Lower lobe of right lung (tissue), 2 donors: ENCODE measurements at regions not wholly inside any gene's neighbourhood (a gene's known extent, or its start where the extent isn't known, plus 50 kb on each side); places are given as distances from the start of the nearest gene placed in this dataset.
"Not testable (repeated sequence)": the region's sequence is repeated elsewhere in the genome, so short reads cannot be mapped to it uniquely, and the experiment has no call there.

Experiments
- ATAC-seq, 2 donors: fragments of 200-7000 bp; cut with Tn5 transposase; one replicate each; pipeline ENCODE4 v1.9.1; 2020 to 2022; ENCODE audit warnings: mild to moderate bottlenecking in 2 of 2, moderate library complexity in 2 of 2
- DNase-seq: peaks from one replicate; pipeline ENCODE4 v3.0.0-alpha.2; 2020
- H3K27ac ChIP-seq: fragments of 200-600 bp; one replicate; pipeline ENCODE4 v1.8.0; 2022
- H3K27me3 ChIP-seq: fragments of 200-600 bp; one replicate; pipeline ENCODE4 v1.8.0; 2022; ENCODE audit warnings: low read depth
- H3K36me3 ChIP-seq: fragments of 200-600 bp; one replicate; pipeline ENCODE4 v1.8.0; 2022; ENCODE audit warnings: mild to moderate bottlenecking
- H3K4me1 ChIP-seq: fragments of 200-600 bp; one replicate; pipeline ENCODE4 v1.8.0; 2022
- H3K4me3 ChIP-seq: fragments of 200-600 bp; one replicate; pipeline ENCODE4 v1.8.0; 2022; ENCODE audit warnings: mild to moderate bottlenecking
- H3K9me3 ChIP-seq: fragments of 200-600 bp; one replicate; pipeline ENCODE4 v1.8.0; 2022
- intact Hi-C: fragments of 100-400 bp; cut with DNase I; formaldehyde crosslinking; loops from one replicate; pipeline ENCODE4 v1.11.0; 2022
- TF ChIP-seq, protein P1 (sequence below): fragments of 200-600 bp; IDR thresholded peaks from one replicate; pipeline ENCODE4 v1.8.0; 2022; ENCODE audit warnings: antibody characterized with exemption, mild to moderate bottlenecking
- donor health status: DM: no; HTN: yes; CAD: no; lungs with severe emphysema.

DNA sequence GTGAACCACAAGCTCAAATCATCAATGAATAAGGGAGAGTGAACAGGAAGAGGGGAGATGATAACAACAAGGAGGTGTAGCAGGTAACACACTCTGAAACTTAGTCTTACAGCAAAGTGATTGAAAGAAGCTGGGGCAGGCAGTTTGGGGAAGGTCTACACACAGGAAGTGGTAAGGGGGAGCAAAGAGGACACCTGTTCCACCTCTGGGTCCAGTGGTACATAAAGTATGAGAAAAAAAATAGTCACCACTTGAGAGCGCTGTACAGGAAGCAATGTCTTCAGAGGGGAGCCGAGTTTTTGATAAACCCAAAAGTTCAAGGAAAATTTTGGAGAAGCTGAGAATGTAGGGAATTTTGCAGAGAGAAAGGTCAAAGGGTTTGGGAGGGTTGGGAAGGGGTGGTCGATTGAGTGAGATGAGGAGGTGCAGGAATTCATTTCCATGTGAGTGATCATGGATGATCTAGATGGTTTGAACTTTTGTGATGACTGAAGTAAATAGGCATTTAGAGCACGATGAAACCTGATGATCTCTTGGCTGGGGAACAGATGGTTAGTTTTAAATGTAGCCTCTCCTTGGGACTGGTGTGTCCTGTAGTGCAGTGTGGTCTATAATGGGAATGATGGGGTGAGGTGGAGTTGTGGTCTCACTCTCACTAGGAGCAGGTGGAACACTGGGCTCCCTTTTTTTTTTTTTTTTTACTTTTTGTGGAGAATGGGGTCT is 142.0 kb downstream of the RBMX2 start:
- Histone ChIP-seq H3K36me3 (no peaks in the 10 kb centered on the region), H3K27ac (no peak overlapping the region), H3K4me3 (no peak overlapping the region), H3K4me1 (no peaks in the 10 kb centered on the region), H3K27me3 (no peaks in the 10 kb centered on the region), H3K9me3 (no peaks in the 10 kb centered on the region)
- TF ChIP-seq, protein P1, sequence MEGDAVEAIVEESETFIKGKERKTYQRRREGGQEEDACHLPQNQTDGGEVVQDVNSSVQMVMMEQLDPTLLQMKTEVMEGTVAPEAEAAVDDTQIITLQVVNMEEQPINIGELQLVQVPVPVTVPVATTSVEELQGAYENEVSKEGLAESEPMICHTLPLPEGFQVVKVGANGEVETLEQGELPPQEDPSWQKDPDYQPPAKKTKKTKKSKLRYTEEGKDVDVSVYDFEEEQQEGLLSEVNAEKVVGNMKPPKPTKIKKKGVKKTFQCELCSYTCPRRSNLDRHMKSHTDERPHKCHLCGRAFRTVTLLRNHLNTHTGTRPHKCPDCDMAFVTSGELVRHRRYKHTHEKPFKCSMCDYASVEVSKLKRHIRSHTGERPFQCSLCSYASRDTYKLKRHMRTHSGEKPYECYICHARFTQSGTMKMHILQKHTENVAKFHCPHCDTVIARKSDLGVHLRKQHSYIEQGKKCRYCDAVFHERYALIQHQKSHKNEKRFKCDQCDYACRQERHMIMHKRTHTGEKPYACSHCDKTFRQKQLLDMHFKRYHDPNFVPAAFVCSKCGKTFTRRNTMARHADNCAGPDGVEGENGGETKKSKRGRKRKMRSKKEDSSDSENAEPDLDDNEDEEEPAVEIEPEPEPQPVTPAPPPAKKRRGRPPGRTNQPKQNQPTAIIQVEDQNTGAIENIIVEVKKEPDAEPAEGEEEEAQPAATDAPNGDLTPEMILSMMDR, result no peak
- intact Hi-C loops, result no loop called here
- DNase-seq, result no peak
- no peak for ATAC-seq

DNA sequence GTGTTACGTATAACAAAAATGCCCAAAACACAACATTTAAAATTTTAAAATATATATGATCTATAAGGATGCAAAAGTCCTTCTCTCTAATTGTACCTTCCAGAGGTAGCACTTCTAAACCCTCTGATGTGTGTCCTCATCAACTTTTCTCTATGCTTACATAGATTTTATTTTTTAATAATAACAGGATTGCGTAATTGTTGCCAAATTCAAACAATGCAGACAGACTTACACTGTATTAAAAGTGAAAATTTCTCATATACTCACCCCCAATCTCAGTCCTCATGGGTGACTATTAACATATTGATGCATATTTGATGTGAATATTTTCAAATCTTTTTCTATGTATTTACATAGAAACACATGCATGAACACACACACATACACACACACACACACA is 144.0 kb downstream of the RBMX2 start:
- no peaks in the 10 kb centered on the region for H3K9me3 ChIP-seq
- intact Hi-C loops, result no loop called here
- no peaks in the 10 kb centered on the region for H3K36me3 ChIP-seq
- no peak overlapping the region for H3K4me3 ChIP-seq
- ATAC-seq (no peak), DNase-seq (no peak)
- H3K27me3 ChIP-seq, result no peaks in the 10 kb centered on the region
- no peak overlapping the region for H3K27ac ChIP-seq
- TF ChIP-seq, protein P1, result no peak
- no peaks in the 10 kb centered on the region for H3K4me1 ChIP-seq

DNA sequence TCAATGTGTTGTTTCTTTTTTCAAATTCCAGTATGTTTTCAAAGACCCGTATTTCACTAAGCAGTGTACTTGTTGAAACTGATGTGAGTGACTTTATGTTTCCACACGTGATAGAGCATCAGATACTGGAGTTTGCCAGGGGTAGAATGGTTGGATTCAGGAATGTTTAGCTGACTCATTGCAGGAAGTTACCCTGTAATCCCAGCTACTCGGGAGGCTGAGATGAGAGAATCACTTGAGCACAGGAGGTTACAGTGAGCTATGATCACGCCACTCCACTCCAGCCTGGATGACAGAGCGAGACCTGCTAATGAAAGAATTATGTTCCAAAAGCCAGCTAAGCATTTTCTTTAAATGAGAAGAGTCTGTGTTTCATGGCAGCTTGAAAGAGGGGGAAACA is 147.6 kb downstream of the RBMX2 start:
- H3K4me3 ChIP-seq, intact Hi-C loops, H3K36me3 ChIP-seq: not testable (repeated sequence)

DNA sequence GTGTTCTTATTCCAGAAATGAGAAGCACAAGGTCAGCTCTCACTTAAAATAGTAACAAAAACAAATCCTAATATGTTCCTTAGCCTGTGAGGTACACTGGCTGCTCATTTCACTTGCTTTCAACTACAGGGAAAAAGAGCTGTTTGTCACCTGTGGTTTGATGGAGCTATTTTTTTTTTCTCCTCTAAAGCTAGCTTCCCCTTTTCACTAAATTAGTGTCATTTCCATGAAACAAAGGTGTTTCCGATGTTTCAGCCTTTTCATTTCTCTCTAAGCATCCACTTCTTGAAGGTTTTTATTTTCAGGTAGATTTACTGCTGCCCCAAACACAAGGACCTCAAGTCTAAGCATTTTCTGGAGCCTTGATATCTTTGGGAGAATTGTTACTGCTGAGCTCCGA is 148.6 kb downstream of the RBMX2 start:
- ATAC-seq (no peak), DNase-seq (no peak)
- intact Hi-C loops, result no loop called here
- Histone ChIP-seq H3K9me3 (no peaks in the 10 kb centered on the region), H3K4me3 (no peak overlapping the region), H3K36me3 (no peaks in the 10 kb centered on the region), H3K27me3 (no peaks in the 10 kb centered on the region), H3K4me1 (no peaks in the 10 kb centered on the region), H3K27ac (no peak overlapping the region)
- TF ChIP-seq, protein P1, result no peak

More for the DNA sequence above, 147.6 kb downstream of the RBMX2 start:
- not testable (repeated sequence) for H3K27me3 ChIP-seq, H3K4me1 ChIP-seq, ATAC-seq, H3K9me3 ChIP-seq, DNase-seq, H3K27ac ChIP-seq

DNA sequence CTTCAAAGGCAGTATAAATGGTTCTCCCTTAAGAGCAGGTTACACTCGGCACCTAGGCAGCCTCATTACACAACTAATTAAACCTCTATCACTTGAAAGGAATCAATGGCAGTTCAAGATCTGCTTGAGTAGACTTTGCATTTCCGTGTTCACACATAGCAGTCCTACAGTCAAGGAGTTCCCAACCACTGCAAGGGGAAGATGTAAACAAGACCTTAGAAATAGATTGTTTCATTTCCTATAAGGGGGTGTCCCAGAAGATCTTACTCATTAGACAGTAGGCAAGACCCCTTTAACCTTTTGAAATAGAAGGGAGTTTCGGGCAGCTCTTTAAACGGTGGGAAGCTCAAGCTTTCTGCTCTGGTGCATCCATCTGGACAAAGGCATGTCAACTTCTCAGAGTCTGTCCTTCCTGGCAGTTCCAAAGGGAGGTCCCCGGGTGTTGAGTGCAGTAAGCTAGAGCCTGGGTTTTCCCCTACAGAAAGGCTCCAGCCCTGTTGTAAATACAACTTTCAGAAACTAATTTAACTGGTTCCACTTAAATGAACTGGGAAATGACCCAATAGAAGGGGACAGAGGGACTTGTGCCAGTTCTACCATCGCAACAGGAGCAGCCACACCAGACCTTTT is 150.8 kb downstream of the RBMX2 start:
- Histone ChIP-seq H3K27ac (no peak overlapping the region), H3K9me3 (no peaks in the 10 kb centered on the region), H3K36me3 (no peaks in the 10 kb centered on the region), H3K27me3 (no peaks in the 10 kb centered on the region), H3K4me1 (no peaks in the 10 kb centered on the region), H3K4me3 (no peak overlapping the region)
- ATAC-seq (peak in 1 of 2 donors; percentile 42), DNase-seq (no peak)
- intact Hi-C loops, result no loop called here
- TF ChIP-seq, protein P1, result no peak

DNA sequence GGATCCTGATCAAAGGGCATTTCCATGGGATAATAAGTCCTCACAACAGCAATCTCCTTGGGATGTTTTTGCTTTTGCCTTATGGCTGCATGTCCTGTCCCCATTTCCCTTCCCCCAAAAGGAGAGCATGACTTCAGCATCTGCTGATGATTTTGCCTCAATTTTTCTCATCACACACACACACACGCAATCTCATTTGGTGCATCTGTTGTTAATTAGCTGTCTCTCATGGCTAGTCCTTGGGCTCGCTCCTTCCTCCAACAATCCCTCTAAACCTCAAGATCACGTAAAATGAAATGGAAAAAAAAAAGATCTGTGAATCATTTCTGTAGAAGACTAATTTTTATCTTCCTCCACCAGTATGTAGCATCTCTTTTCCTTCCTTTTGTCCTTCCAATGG is 153.6 kb downstream of the RBMX2 start:
- ATAC-seq, result no peak
- DNase-seq, result no peak
- H3K27me3 ChIP-seq, result no peaks in the 10 kb centered on the region
- intact Hi-C loops, result no loop called here
- no peaks in the 10 kb centered on the region for H3K4me1 ChIP-seq
- TF ChIP-seq, protein P1, result no peak
- no peak overlapping the region for H3K27ac ChIP-seq
- no peaks in the 10 kb centered on the region for H3K9me3 ChIP-seq
- no peak overlapping the region for H3K4me3 ChIP-seq
- no peaks in the 10 kb centered on the region for H3K36me3 ChIP-seq
